ENCODE measurements at regions not wholly inside any gene's neighbourhood (a gene's known extent, or its start where the extent isn't known, plus 50 kb on each side); places are given as distances from the start of the nearest gene placed in this dataset.

GRCh38 chr15:61421938-61422337, 192.8 kb upstream of the RORA start:
- peaks cover 12% of the 10 kb centered on the region for H3K4me1 Mint-ChIP-seq
- H3K36me3 Mint-ChIP-seq (ENCODE audit: low read depth), result no peaks in the 10 kb centered on the region
- H3K27me3 Mint-ChIP-seq (ENCODE audit: low read depth), result no peaks in the 10 kb centered on the region
- TF ChIP-seq CTCF (conservative IDR thresholded peaks at IDR 0.05), result no peak
- no peaks in the 10 kb centered on the region for H3K9me3 Mint-ChIP-seq
- no peak overlapping the region for H3K27ac Mint-ChIP-seq (ENCODE audit: unreplicated experiment)
- no peak overlapping the region for H3K4me3 Mint-ChIP-seq
- no peak for DNase-seq (ENCODE audit: low read depth, low spot score)

- no peaks in the 10 kb centered on the region for H3K36me3 Mint-ChIP-seq (ENCODE audit: low read depth)
- no peak overlapping the region for H3K27ac Mint-ChIP-seq (ENCODE audit: unreplicated experiment)
- H3K4me3 Mint-ChIP-seq, result no peak overlapping the region
- H3K9me3 Mint-ChIP-seq, result no peaks in the 10 kb centered on the region
- H3K27me3 Mint-ChIP-seq (ENCODE audit: low read depth), result no peaks in the 10 kb centered on the region
- TF ChIP-seq CTCF (conservative IDR thresholded peaks at IDR 0.05), result no peak
- peaks cover 11% of the 10 kb centered on the region for H3K4me1 Mint-ChIP-seq
- DNase-seq (ENCODE audit: low read depth, low spot score), result no peak
Observed at GRCh38 chr15:61421470-61421869, 192.4 kb upstream of the RORA start.

GRCh38 chr15:61420546-61420945, 191.4 kb upstream of the RORA start:
- H3K27ac Mint-ChIP-seq (ENCODE audit: unreplicated experiment), result no peak overlapping the region
- no peak for TF ChIP-seq CTCF (conservative IDR thresholded peaks at IDR 0.05)
- H3K9me3 Mint-ChIP-seq, result no peaks in the 10 kb centered on the region
- no peak for DNase-seq (ENCODE audit: low read depth, low spot score)
- H3K27me3 Mint-ChIP-seq (ENCODE audit: low read depth), result no peaks in the 10 kb centered on the region
- no peaks in the 10 kb centered on the region for H3K36me3 Mint-ChIP-seq (ENCODE audit: low read depth)
- H3K4me1 Mint-ChIP-seq, result peaks cover 1% of the 10 kb centered on the region
- no peak overlapping the region for H3K4me3 Mint-ChIP-seq

- no peak for DNase-seq (ENCODE audit: low read depth, low spot score)
Observed at GRCh38 chr15:61415617-61416120, 186.6 kb upstream of the RORA start.

GRCh38 chr15:61411902-61412510, 182.9 kb upstream of the RORA start:
- no peaks in the 10 kb centered on the region for H3K4me1 Mint-ChIP-seq
- no peak overlapping the region for H3K27ac Mint-ChIP-seq (ENCODE audit: unreplicated experiment)

More at GRCh38 chr15:61415617-61416120, 186.6 kb upstream of the RORA start:
- no peak for TF ChIP-seq CTCF (conservative IDR thresholded peaks at IDR 0.05)
- H3K27ac Mint-ChIP-seq (ENCODE audit: unreplicated experiment), result no peak overlapping the region
- H3K4me3 Mint-ChIP-seq, result no peak overlapping the region
- H3K9me3 Mint-ChIP-seq, result no peaks in the 10 kb centered on the region
- H3K36me3 Mint-ChIP-seq (ENCODE audit: low read depth), result no peaks in the 10 kb centered on the region
- no peaks in the 10 kb centered on the region for H3K4me1 Mint-ChIP-seq
- no peaks in the 10 kb centered on the region for H3K27me3 Mint-ChIP-seq (ENCODE audit: low read depth)

More at GRCh38 chr15:61411902-61412510, 182.9 kb upstream of the RORA start:
- H3K27me3 Mint-ChIP-seq (ENCODE audit: low read depth), result peaks cover 2% of the 10 kb centered on the region
- no peak for DNase-seq (ENCODE audit: low read depth, low spot score)
- H3K9me3 Mint-ChIP-seq, result no peaks in the 10 kb centered on the region
- no peak for TF ChIP-seq CTCF (conservative IDR thresholded peaks at IDR 0.05)
- no peaks in the 10 kb centered on the region for H3K36me3 Mint-ChIP-seq (ENCODE audit: low read depth)
- H3K4me3 Mint-ChIP-seq, result no peak overlapping the region
